CMK (cell line): ENCODE measurements at regions not wholly inside any gene's neighbourhood (a gene's known extent, or its start where the extent isn't known, plus 50 kb on each side); places are given as distances from the start of the nearest gene placed in this dataset.
"Not testable (repeated sequence)": the region's sequence is repeated elsewhere in the genome, so short reads cannot be mapped to it uniquely, and the experiment has no call there.

Experiments
- DNase-seq: peaks from one replicate; pipeline ENCODE4 v3.0.0-alpha.2; 2010; ENCODE audit warnings: low read depth

DNA sequence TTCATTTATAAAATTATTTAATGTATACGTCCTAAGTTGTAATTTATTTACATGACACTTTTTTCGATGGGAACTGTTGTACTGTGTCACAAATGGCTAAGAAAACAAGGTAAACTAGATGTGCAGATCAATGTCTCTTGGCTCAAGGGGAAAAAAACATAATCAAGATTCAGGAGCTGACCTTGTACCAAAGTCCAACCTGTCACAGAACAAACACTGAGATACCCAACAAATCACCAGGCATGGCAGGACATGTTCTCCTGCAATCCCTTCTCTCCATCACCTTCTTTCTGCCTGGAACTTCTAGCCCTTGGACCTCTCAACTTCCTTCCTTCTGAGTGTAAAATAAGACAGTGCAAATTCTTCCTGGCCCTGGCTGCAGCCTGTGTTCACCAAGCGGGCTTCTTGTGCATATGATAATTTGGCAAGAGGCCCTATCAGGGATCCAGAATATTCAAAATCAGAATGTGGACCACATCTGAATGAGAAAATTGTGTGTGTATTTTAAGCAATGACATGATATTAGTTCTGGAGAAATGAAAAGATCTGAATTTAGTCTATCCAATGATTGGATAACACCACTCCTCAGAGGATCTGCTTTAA is 445.9 kb downstream of the ZNF536 start:
- no peak for DNase-seq

DNA sequence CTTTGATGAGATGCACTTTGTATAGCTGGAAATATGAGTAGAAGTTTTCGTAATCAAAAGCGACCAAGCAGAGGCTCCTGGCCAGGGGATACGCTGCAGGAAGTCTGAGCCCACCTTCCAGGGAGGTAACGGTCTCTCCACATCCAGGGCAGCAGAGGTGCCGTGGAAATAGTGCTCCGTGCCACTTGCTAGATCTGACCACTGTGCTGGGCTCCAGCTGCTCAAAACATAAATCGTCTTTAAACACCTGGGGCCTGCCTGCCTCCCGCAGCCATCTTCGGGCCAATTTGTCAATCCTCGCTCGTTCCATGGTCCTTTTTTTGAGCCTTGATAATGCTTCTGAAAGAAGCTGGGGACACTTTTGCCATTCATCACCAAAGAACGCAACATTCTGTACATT is 445.0 kb downstream of the ZNF536 start:
- no peak for DNase-seq

DNA sequence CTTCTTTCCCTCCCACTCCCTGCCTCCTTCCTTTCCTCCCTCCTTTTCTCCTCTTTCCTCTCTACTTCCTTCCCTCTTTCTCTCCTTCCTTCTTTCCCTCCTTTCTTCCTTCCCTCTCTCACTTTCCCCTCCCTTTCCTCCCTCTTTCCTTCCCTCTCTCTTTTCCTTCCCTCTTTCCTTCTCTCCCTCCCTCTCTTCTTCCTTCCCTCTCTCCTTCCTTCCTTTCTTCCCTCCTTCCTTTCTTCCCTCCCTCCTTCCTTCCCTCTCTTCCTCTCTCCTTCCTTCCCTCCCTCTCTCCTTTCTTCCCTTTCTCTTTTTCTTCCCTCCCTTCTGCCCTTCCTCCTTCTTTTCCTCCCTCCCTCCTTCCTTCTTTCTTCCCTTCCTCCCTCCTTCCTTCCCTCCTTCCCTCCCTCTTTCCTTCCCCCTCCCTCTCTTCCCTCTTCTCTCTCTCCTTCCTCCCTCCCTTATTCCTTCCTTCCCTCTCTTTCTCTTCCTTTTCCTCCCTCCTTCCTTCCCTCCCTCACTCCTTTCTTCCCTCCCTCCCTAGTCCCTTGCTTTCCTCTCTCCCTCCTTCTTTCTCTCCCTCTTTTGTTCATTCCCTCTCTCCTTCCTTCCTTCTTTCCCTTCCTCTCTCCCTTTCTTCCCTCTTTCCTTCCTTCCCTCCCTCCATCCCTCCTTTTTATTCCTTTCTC is 443.9 kb downstream of the ZNF536 start:
- no peak for DNase-seq

DNA sequence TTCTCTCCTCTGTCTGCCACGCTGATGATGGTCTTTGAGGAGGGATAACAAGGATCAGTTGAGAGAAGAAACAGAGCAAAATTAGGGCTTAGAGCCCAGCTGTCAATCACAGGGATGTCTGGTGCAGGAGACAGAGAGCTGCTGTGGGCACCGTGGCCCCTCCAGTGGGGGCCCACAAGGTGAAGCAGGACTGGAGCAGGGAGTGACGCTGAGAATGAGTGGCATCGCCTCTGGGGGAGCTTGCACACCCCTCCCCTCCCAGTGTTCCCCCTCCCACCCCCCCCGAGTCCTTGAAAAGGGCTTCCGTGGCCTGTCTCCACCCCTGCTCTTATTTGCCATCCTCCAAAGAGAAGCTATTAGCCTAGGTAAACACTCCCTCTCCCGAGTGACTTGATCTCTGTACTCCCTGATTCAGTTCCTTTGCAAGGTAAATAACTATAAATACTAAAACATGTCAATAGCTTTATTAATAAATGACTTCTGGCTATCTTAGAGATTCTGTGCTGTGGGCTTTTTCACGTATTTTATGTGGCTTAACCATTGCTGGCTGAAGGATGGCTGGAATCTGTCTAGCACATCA is 440.0 kb downstream of the ZNF536 start:
- DNase-seq = no peak

DNA sequence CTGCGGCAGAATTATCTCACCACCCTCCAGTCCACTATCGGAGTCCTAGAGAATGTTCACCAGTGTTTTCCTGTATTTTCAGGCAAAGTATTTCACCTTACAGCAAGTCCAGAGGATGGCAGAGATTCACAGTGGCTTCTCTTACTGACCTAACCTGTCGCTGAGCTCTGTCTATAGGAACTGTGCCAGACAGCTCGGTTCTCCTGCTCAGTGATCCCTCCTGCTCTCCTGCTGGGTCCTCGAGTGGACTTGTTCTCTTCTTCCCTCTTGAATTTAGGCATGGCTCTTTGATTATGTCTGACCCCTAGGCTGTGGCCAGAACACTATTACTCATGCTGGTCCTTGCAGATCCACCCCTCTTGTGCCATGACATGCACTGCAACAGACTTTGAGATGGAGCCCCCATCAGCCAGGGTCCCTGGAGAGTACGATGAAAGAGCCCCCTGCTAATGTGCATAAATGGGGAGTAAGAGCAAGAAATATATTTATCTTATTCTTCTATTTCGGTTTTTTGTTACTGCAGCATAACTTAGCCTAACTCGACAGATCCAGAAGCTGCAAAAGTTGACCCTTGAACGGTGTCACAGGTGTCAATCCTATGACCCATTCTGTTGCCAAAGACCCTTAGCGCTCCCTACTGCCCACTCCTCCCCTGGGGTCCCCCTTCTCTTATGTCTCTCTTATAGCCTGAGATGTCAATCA is 439.4 kb downstream of the ZNF536 start:
- DNase-seq = no peak

DNA sequence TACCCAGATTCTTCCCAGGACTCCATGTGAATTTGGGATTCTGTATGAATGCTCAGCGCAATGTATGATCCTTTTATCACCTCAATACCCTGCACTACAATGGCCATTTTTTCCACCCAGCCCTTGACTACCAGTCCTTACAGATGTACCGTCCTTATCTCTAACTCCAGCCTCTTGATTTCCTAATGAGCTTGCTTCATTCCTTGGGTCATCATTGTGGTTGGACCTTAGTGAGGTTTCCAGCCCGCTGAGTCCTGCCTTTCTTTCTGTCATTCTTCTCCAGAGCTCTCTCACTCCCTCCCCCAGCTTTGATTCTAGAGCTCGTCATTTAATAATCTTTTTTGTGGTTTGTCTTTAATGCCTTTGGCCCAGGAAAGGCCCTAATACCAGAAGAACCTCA is 438.5 kb downstream of the ZNF536 start:
- DNase-seq = no peak

DNA sequence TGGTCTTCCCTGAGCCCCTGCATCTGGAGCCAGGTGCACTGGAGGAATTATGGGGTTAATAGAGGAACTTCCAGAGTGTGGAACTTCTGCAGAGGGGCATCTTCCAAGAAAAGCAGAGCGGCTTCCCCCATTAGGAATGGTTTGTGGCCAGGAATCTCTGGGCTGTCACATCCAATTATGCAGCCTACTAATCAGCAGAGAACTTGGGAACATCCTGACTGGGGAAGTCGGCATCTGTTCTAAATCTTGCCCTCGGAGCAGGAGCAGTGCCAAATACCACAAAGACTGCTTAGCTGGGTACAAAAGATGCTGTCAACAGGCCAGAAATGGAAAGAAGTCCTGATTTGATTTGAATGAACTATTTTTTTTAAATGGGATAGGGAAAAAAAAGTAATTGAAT is 435.1 kb downstream of the ZNF536 start:
- no peak for DNase-seq

DNA sequence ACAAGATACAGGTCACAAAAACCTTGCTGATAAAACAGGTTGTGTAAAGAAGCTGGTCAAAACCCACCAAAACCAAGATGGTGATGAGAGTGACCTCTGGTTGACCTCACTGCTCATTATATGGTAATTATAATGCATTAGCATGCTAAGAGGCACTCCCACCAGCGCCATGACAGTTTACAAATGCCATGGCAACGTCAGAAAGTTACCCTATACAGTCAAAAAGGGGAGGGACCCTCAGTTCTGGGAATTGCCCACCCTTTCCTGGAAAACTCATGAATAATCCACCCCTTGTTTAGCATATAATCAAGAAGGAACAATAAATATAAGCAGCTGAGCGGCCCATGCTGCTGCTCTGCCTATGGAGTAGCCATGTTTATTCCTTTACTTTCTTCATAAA is 434.1 kb downstream of the ZNF536 start:
- DNase-seq = no peak

DNA sequence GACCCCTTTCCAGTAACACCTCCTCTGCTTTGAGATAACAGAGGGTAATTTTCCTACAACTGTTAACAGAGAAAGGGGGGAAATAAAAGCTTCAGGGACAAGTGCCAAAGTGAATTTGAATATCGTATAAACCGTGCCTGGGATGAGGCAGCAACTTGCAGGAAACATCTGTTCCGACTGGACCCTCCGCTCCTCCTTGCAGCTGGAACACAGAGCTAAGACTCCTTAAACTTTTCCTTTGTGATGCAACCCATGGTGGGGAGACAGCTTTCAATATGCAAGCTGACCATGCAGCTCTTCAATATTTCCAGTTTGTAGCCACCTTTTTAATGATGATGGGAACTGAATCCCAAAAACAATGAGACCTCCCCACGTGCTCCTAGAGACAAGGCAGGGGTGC is 432.6 kb downstream of the ZNF536 start:
- DNase-seq = no peak

DNA sequence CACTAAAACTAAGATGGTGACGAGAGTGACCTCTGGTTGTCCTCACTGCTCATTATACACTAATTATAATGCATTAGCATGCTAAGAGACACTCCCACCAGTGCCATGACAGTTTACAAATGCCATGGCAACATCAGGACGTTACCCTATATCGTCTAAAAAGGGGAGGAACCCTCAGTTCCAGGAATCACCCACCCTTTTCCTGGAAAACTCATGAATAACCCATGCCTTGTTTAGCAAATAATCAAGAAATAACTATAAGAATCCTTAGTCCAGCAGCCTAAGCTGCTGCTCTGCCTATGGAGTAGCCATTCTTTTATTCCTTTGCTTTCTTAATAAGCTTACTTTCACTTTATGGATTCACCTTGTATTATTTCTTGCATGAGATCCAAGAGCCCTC is 432.1 kb downstream of the ZNF536 start:
- not testable (repeated sequence) for DNase-seq

DNA sequence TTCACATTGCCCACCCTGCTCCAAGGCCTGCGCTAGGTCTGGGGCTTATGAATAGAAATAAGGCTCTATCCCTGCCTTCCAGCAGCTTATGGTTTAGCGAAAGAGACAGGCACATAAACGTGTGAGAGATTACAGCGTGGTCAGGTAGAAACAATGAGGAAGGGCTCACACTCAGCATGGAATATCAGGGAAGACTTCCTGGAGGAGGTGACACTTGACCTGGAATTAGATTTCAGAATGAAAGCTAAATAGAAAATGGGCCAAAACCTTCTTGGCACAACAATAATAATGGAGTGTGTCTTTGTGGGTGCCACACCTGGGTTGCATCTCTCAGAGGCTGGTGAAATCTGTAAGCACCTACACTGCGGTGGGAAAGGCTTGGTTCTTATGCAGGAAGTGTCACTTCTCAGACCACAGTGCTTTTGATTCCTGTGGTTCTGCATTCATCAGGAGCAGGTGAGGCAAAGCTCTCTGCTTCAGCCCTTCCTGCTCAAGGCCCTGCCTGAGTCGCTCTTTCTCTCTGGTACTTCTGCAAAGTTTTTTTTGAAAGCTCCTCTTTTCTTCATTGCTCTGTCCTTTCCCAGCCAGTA is 430.3 kb downstream of the ZNF536 start:
- no peak for DNase-seq

DNA sequence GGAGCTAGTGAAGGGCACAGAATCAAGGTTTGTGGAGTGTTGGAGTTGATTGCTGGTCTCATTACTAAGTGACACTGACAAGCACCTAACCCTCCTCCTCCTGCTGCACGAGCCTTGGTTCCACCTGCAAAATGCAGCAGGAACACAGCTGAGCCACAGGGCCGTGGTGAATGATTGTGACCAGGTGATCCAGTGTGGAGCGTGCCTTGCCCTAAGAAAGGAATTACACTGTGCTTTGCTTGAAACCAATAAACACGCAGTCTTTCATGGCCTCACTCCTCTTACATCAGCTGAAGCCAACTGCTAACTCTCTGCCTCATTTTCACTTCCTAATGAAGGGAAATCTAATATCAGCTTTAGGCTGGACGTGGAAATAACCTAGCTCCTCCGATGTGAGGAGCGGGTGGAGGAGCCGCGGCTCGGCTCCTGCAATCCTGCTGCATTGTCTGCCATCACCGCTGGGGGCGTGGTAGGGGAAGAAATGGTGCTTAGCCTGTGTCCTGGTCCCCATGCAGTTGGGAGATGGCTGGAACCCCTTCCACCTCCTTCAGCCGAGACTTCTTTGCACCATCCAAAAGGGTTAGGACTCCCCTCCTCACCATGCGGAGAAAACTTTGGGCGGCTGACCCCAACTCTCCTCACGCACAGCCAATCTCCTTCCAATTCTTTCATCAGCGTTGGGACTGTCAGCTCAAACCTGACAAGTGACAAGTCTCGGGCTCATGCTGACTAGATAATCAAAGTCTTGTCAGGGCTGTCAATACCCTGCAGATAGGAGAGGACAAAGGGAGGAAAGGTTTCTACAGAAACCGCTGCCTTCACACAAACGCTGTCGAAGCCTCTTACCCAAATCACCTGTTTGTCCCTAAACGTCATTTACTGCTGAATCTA is 427.9 kb downstream of the ZNF536 start:
- no peak for DNase-seq

DNA sequence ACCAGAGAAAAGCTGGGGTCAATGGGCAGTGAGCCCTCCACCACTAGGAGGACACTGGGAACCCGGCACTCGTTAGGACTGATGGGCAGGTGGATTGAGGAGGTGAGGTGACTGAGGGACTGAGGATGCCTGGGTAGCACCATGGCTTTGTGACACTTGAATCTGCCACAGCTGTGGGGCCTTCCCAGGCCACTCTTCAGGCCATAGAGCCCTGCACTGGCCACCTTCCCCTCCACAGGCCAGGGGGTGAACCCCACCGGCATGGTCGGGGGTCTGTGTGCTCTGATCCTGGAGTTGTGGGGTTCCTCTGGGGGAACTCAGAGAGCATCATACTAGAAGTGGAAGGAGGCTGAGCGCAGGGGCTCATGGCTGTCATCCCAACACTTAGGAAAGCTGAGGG is 423.5 kb downstream of the ZNF536 start:
- no peak for DNase-seq

DNA sequence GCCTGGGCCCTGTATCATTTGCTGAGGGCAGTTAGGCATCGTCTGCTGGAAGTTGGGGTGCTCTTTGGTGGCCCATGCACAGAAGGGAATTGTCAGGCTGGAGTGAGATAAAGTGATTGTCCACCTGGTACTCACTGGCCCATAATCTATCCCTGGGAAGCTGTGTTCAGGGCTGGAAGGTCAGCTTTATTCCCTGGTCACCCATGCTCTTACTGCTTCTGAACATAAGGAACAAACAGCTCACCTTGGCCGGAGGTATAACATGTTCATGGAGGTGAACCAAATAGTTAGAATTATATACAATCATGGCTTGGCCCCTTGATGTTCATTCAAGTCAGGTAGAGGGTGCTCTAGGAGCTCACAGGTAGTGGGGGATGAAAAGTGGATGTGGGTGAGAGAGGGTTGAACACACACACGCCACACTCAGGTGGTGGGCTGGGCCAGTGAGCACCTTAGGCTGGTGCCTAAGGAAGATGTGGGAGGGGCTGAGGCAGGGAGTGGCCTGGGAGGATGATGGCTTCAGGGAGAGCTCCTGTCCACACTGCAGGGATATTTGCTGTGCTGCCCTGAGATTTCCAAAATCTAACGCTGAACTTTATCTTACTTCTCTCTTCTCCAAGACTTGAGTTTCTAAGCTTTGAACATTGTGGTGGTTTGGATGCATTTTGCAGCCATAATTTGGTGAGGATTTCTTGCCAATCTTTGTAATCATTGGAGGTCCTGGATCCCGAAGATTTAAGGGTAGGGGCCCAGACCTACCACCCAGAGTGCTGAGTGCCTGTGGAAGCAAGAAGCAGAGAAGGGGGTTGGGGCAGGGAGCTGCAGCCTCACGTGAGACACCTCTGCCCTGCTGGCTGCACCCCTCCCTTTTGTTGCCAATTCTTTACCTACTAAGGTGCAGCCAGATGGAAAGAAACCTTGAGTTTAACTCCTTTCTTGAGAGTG is 420.6 kb downstream of the ZNF536 start:
- no peak for DNase-seq

DNA sequence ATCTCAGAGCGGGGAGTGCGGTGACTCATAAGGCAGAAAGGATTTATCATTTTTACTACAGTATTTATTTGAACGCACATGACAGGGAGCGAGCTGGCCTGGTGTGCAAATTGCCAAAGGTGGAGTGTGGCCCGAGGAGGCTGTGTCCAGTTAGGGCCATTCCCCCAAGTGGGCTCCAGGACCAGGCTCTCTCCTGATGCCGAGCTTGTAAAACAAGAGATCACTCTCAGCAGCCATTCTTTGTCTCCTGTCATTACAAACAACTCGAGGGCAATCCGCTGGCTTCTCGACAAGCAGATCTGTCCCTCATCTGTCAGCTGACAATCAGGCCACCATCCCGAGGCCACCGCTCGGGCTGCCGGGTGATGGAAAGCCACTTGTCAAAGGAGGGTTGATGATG is 418.9 kb downstream of the ZNF536 start:
- DNase-seq = no peak

DNA sequence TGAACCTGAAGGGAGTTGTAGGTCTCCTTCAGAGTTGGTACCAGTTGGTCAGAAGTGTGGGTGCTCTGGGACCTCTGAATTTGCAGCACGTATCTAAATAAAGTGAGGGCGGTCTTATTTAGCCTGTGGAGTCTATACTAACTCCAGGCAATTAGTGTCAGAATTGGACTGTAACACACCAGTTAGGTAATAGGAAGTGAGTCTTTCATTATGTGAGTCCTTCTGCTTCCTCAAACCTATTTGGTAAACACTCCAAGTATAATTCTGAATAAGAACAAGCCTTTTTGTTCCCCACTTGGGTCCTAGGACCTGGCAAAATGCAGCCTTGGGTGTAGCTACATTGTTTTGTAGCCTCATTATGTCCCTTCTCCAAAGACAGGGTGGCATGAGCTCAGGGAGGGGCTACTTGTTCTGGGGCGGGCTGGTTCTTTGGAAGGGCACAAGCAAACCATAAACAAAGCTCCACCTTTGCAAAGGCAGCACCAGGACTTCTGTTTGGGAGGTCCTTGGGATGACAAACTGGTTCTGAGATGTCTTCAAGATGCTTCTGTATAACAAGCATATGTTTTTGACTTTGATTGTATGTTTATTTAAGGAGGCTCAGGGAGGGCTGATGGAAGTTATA is 418.0 kb downstream of the ZNF536 start:
- no peak for DNase-seq

DNA sequence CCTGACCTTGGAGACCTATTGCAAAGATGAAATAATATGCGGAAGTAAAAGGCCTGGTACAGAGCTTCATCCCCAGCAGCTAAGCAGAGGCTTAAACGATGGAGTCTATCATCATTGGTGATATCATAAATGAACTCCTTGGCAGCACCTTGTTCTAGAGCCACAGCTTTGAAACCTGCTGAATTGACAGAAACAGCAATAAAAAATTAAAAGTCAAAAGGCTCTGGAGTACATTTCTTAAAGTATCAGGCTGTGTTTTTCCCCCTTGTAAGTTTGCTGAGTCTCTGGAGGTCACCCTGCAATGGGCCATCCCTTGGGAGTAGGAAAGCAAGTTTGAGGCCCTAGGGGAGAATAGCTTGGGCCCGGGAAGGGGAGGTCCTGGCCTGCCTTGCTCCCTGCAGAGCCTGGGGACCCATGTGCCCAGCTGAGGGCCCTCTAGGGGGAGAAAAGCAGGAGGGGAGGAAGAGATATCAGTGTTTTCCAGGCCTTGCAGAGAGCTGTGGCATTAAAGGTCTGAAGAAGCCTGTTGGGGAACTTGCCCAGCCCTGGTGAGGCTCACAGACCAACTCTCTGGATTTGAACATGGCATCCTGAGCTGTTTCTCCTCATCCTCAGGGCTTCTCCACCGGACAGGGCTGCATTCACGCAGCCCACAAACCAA is 416.1 kb downstream of the ZNF536 start:
- no peak for DNase-seq

DNA sequence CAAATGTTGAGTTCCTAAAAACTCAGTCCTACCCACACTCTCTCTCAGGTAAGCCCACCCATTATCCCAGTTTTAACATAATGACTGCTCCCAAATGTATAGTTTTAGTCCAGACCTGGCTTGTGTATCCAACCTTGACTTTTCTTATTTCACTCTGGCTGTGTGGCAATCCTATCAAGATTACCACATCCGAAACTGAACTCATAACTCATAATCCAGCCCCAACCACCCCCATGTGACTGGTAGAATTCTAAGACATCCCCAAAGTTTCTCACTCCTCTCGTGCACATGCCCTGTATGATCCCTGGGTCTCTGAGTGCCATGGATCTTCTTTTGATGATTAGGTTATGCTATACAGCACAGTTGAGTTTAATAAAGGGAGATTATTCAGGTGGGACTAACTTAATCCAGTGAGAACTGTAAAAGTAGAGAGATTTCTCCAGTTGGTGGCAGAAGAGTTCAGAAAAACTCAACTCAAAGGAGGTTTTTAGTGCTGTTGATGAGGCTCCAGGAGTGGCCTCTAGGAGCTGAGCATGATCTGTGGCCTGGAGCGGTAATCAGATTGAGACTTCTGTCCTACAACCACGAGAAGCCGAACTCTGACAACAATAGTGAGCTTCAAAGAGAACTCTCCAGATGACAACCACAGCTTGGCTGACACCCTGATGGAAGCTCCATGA is 413.4 kb downstream of the ZNF536 start:
- DNase-seq = no peak

DNA sequence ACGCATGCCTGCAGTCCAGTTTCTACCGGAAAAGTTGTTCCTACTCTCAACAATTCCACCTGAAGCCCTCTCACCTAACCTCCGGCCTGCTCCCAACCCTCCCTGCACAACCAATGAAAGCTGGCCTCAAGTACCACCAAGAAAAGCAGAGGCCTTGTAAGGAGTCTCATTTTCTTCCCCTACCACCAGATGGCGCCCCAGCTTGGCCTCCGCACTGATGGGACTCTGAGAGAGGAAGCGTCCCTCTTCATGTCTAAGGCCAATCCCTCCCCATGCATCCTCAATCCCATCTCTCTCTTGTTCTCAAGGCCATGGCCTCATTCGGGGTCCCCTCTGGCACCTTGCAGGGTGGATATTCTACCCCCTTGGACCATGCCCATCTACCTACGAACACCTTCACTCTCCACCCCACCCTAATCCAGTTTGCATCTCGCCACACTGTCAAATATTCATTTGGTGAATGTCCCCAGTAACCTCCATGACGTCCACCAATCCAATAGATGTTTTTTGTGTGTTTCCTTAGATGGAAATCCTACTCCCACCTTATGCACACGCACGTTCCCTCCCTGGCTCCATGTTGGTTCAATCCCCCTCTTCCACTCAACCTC is 412.8 kb downstream of the ZNF536 start:
- peak; percentile 18 for DNase-seq
